GM06990 (cell line): ENCODE measurements at regions not wholly inside any gene's neighbourhood (a gene's known extent, or its start where the extent isn't known, plus 50 kb on each side); places are given as distances from the start of the nearest gene placed in this dataset.

Source experiments
- DNase-seq: peaks from one replicate; pipeline ENCODE4 v3.0.0-alpha.2; 2011; ENCODE audit not compliant: insufficient read length; ENCODE audit errors: extremely low read depth
- H3K27me3 ChIP-seq: replicated peaks from 2 replicates; pipeline ENCODE4 v1.6.0; 2011; ENCODE audit warnings: low read length; ENCODE audit not compliant: control insufficient read depth, insufficient read depth
- H3K36me3 ChIP-seq: 2 replicates; pipeline ENCODE4 v1.5.1; 2011; ENCODE audit warnings: low read length; ENCODE audit not compliant: control insufficient read depth, insufficient read depth
- H3K4me3 ChIP-seq: replicated peaks from 2 replicates; pipeline ENCODE4 v1.5.1; 2011; ENCODE audit warnings: low read depth, mild to moderate bottlenecking, control low read depth, low read length
- TF ChIP-seq, protein P1 (sequence below): IDR thresholded peaks from 2 replicates; pipeline ENCODE4 v1.5.1; 2011; ENCODE audit warnings: low read length, control low read depth, mild to moderate bottlenecking, inconsistent platforms; ENCODE audit not compliant: insufficient read depth, poor library complexity, severe bottlenecking

DNA sequence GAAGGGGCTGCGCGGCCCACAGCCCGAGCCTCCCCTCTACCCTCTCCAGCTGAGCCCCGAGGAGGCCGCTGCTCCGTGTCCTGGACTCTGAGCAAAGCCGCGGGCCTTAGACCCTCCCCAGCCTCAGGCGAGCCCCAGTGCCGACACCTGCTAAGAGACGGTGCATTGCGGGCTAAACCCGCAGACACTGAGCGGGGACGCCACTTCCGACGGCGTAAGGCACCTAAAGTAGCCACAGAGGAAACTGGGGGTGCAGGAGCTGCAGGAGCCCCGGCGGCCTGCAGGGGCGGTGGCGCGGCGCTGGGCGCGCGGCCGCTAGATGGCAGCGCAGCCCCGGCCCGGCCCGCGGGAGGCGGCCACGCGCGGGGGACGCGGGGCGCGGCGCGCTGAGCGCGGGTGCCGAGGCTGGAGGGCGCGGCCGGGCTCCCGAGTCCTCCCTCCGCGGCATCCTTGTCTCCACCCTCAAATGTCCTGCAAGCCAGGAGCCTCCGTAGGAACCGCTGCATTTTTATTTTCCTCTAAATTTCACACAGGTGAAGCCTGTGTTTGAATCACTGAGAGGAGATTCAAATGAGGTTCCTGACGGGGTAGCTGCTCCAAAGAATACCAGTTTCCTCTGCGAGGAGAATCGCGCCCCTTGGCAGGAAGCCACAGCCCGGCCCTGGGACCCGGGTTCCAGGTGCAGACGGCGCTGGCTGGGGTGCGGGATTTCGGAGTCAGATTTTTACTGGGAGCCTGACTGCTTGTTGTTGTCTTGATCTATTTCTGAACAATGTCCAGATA is 650.5 kb downstream of the GALR1 start:
- Histone ChIP-seq H3K27me3 (no peaks in the 10 kb centered on the region), H3K36me3 (no peaks in the 10 kb centered on the region), H3K4me3 (no peak overlapping the region)
- peak; percentile 32 for DNase-seq
- TF ChIP-seq, protein P1, sequence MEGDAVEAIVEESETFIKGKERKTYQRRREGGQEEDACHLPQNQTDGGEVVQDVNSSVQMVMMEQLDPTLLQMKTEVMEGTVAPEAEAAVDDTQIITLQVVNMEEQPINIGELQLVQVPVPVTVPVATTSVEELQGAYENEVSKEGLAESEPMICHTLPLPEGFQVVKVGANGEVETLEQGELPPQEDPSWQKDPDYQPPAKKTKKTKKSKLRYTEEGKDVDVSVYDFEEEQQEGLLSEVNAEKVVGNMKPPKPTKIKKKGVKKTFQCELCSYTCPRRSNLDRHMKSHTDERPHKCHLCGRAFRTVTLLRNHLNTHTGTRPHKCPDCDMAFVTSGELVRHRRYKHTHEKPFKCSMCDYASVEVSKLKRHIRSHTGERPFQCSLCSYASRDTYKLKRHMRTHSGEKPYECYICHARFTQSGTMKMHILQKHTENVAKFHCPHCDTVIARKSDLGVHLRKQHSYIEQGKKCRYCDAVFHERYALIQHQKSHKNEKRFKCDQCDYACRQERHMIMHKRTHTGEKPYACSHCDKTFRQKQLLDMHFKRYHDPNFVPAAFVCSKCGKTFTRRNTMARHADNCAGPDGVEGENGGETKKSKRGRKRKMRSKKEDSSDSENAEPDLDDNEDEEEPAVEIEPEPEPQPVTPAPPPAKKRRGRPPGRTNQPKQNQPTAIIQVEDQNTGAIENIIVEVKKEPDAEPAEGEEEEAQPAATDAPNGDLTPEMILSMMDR: peak; percentile 63

DNA sequence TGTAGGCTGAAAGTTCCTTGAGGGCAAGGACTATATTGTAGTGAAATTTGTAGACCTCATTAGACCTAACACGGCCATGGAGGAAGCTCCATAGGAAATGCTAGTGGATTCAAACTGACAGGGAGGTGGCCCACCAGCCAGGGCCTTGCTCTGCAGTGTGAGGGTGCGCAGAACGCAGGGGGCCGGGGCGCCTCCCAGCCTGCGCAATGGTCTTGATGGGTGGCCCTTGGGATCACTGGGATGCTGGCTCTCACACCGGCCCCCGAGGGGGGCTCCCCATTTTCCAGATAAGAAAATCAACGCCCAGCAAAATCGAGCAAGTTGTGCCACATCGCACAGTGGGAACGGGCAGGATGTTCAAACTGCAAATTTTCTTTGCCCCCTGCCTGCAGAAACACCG is 655.4 kb downstream of the GALR1 start:
- TF ChIP-seq, protein P1: no peak

DNA sequence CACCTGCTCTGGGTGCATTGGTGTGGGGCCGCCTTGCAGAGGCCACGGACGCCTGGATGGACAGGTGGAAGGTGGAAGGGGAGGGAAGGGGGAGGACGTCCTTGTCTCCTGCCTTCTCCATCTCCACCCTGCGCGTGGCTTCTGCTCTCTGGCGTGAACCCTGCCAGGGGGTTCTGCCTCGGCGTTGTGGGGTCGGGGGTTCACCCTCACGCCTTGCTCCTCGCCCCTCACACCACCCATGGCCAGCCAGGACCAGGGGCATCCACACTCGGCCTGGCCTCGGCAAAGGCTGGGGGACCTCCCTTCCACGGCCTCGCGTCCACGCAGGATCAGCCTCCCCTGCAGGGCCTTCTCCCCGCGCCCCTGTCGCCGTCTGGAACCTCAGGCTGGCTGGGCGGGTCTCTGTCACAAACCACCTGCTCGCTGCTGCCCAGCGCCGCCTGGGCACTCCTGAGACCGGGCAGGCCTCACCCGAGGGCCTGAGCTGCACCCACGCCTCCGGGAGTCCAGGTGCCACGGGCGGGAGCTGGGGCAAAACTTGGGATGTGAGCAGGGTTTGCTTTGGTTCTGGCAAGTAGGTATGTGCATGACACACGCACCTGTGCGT is 655.9 kb downstream of the GALR1 start:
- DNase-seq: no peak
- H3K36me3 ChIP-seq: no peaks in the 10 kb centered on the region
- TF ChIP-seq, protein P1: no peak
- H3K27me3 ChIP-seq: no peaks in the 10 kb centered on the region
- no peak overlapping the region for H3K4me3 ChIP-seq

More for the DNA sequence above, 655.4 kb downstream of the GALR1 start:
- Histone ChIP-seq H3K27me3 (no peaks in the 10 kb centered on the region), H3K36me3 (no peaks in the 10 kb centered on the region), H3K4me3 (no peak overlapping the region)
- DNase-seq: no peak

DNA sequence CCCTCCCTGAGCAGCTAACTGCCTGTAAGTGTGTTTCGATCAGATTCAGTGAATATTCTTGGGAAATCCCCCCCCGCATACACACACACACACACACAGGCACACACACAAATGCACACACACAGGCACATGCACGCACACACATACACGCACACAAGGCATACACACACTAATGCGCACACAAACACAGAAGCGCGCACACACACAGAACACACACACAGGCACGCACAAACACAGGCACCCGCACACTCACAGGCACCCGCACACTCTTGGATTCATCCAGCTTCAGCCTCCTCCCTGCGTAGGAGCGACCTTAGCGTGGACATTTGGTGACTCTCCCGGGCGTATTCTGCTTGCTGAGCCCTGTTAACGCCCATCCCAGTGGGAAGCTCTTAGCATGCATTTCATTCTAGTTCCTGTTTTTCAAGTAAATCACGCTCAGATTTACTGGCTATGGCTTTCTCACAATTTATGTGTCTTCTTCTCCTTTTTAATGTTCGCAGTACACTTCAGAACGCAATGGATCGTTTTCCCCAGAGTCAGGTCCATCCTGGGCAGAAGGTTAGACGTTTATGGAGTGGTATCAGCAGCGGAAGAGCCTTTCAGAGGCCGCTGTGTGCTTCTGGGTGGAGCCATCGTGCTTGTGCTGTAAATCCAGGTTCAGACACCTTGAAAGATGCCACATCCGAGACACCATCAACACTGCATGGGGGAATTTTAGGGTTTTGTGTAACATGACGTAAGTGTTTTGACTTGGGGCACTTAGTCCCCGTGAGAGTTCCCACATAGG is 656.6 kb downstream of the GALR1 start:
- DNase-seq: no peak
- TF ChIP-seq, protein P1: no peak
- no peak overlapping the region for H3K4me3 ChIP-seq
- H3K27me3 ChIP-seq: no peaks in the 10 kb centered on the region
- H3K36me3 ChIP-seq: no peaks in the 10 kb centered on the region

DNA sequence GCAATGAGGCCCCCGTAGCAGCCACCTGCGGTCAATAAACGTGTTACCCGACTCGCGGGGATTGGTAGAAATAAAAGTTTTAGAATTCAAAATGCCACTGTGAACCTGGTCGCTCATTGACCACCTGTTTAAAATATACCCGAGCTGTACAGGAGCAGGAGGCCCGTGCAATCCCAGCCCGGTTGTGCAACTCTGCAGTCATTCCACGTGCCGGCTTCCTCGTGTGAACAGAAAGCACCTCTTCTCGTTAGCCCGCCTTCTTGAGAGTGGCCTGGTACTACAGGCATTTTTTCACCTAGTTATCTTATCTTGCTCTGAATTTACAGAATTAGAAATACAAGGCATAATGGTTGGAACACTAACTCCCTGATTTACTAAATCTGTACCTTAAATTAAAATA is 660.7 kb downstream of the GALR1 start:
- Histone ChIP-seq H3K27me3 (no peaks in the 10 kb centered on the region), H3K36me3 (no peaks in the 10 kb centered on the region), H3K4me3 (no peak overlapping the region)
- TF ChIP-seq, protein P1: no peak
- no peak for DNase-seq
